H9 (cell line): ENCODE measurements at regions not wholly inside any gene's neighbourhood (a gene's known extent, or its start where the extent isn't known, plus 50 kb on each side); places are given as distances from the start of the nearest gene placed in this dataset.
"Not testable (repeated sequence)": the region's sequence is repeated elsewhere in the genome, so short reads cannot be mapped to it uniquely, and the experiment has no call there.

ENCODE experiments used
- DNase-seq: peaks from one replicate; pipeline ENCODE4 v3.0.0-alpha.2; 2017
- H2AFZ ChIP-seq: one replicate; pipeline ENCODE4 v1.6.1; 2013; ENCODE audit warnings: mild to moderate bottlenecking, low read length, control low read depth, moderate library complexity
- H2AK5ac ChIP-seq: 2 replicates; pipeline ENCODE4 v1.6.1; 2013; ENCODE audit warnings: low read length, control low read depth, mixed read lengths; ENCODE audit not compliant: insufficient read length
- H2BK120ac ChIP-seq: one replicate; pipeline ENCODE4 v1.6.1; 2013; ENCODE audit warnings: low read depth, mild to moderate bottlenecking, low read length, control low read depth, inconsistent platforms; ENCODE audit not compliant: poor library complexity, severe bottlenecking
- H2BK12ac ChIP-seq: 2 replicates; pipeline ENCODE4 v1.6.1; 2013; ENCODE audit warnings: low read length, control low read depth, mixed read lengths, low read depth; ENCODE audit not compliant: insufficient read length
- H2BK15ac ChIP-seq: 2 replicates; pipeline ENCODE4 v1.6.1; 2013; ENCODE audit warnings: low read depth, low read length, control low read depth
- H2BK20ac ChIP-seq: one replicate; pipeline ENCODE4 v1.6.1; 2013; ENCODE audit warnings: low read depth, mild to moderate bottlenecking, low read length, control low read depth, inconsistent platforms; ENCODE audit not compliant: poor library complexity, severe bottlenecking
- H2BK5ac ChIP-seq: 2 replicates; pipeline ENCODE4 v1.6.1; 2013; ENCODE audit warnings: low read length, control low read depth, mixed read lengths; ENCODE audit not compliant: insufficient read length
- H3K14ac ChIP-seq: 2 replicates; pipeline ENCODE4 v1.6.1; 2013; ENCODE audit warnings: low read length, control low read depth; ENCODE audit not compliant: insufficient read depth
- H3K18ac ChIP-seq: 2 replicates; pipeline ENCODE4 v1.6.1; 2013; ENCODE audit warnings: low read depth, mild to moderate bottlenecking, mixed read lengths, low read length, control low read depth; ENCODE audit not compliant: insufficient read length
- H3K23ac ChIP-seq: 2 replicates; pipeline ENCODE4 v1.6.1; 2013; ENCODE audit warnings: low read length, control low read depth, mixed read lengths, low read depth; ENCODE audit not compliant: insufficient read length
- H3K23me2 ChIP-seq: 2 replicates; pipeline ENCODE4 v1.6.1; 2013; ENCODE audit warnings: low read depth, mild to moderate bottlenecking, mixed read lengths, low read length, control low read depth; ENCODE audit not compliant: insufficient read length, poor library complexity, severe bottlenecking
- H3K27ac ChIP-seq: 2 replicates; pipeline ENCODE4 v1.5.1; 2013; ENCODE audit warnings: low read length, control low read depth, mixed read lengths, low read depth; ENCODE audit not compliant: insufficient read length
- H3K27me3 ChIP-seq: 2 replicates; pipeline ENCODE4 v1.6.1; 2013; ENCODE audit warnings: low read length, control low read depth, inconsistent platforms; ENCODE audit not compliant: insufficient read depth
- H3K4ac ChIP-seq: 2 replicates; pipeline ENCODE4 v1.6.1; 2013; ENCODE audit warnings: low read depth, mild to moderate bottlenecking, control low read depth, inconsistent platforms, low read length, moderate library complexity
- H3K4me1 ChIP-seq: 2 replicates; pipeline ENCODE4 v1.6.1; 2013; ENCODE audit warnings: low read length, control low read depth, inconsistent platforms; ENCODE audit not compliant: insufficient read depth
- H3K4me2 ChIP-seq: 2 replicates; pipeline ENCODE4 v1.6.1; 2013; ENCODE audit warnings: low read length, control low read depth, mixed read lengths; ENCODE audit not compliant: insufficient read length, insufficient read depth
- H3K56ac ChIP-seq: 2 replicates; pipeline ENCODE4 v1.6.1; 2013; ENCODE audit warnings: low read depth, mild to moderate bottlenecking, mixed read lengths, low read length, control low read depth; ENCODE audit not compliant: insufficient read length
- H3K79me1 ChIP-seq: 2 replicates; pipeline ENCODE4 v1.6.1; 2013; ENCODE audit warnings: low read depth, mild to moderate bottlenecking, moderate library complexity, low read length, control low read depth, inconsistent platforms; ENCODE audit not compliant: insufficient read depth, poor library complexity, severe bottlenecking
- H3K79me2 ChIP-seq: 2 replicates; pipeline ENCODE4 v1.6.1; 2013; ENCODE audit warnings: low read length, control low read depth, inconsistent platforms; ENCODE audit not compliant: insufficient read depth
- H3K9ac ChIP-seq: 2 replicates; pipeline ENCODE4 v1.6.1; 2013; ENCODE audit warnings: low read length, control low read depth, mixed read lengths; ENCODE audit not compliant: insufficient read length; ENCODE audit errors: extremely low read depth
- H3K9me3 ChIP-seq: one replicate; pipeline ENCODE4 v1.6.1; 2013; ENCODE audit warnings: low read depth, low read length, inconsistent platforms; ENCODE audit not compliant: control insufficient read depth
- H3T11ph ChIP-seq: one replicate; pipeline ENCODE4 v1.6.1; 2013; ENCODE audit warnings: mild to moderate bottlenecking, low read length, control low read depth, inconsistent platforms
- H4K20me1 ChIP-seq: one replicate; pipeline ENCODE4 v1.6.1; 2013; ENCODE audit not compliant: control insufficient read depth, insufficient read length, insufficient read depth
- H4K5ac ChIP-seq: 2 replicates; pipeline ENCODE4 v1.6.1; 2013; ENCODE audit warnings: low read depth, mild to moderate bottlenecking, mixed read lengths, low read length, control low read depth; ENCODE audit not compliant: insufficient read length
- H4K8ac ChIP-seq: replicated peaks from 2 replicates; pipeline ENCODE4 v1.6.1; 2013; ENCODE audit warnings: low read length, control low read depth, mixed read lengths, low read depth; ENCODE audit not compliant: insufficient read length
- H4K91ac ChIP-seq: 2 replicates; pipeline ENCODE4 v1.6.1; 2013; ENCODE audit warnings: low read depth, mild to moderate bottlenecking, moderate library complexity, mixed read lengths, low read length, control low read depth; ENCODE audit not compliant: insufficient read length
- H3K27ac Mint-ChIP-seq, 3 experiments: 2 replicates in 2 of 3; 3 replicates in 1 of 3; pipeline ENCODE4 v1.8.0; 2020 to 2021; ENCODE audit warnings: mixed read lengths in 3 of 3, mild to moderate bottlenecking in 1 of 3, moderate library complexity in 1 of 3
- H3K27me3 Mint-ChIP-seq: 2 replicates; pipeline ENCODE4 v1.8.0; 2021; ENCODE audit warnings: low read depth, mild to moderate bottlenecking, moderate library complexity, mixed read lengths
- H3K36me3 Mint-ChIP-seq, 3 experiments: 2 replicates in 2 of 3; 3 replicates in 1 of 3; pipeline ENCODE4 v1.8.0; 2020 to 2021; ENCODE audit warnings: low read depth in 3 of 3, mixed read lengths in 3 of 3; ENCODE audit not compliant: insufficient read depth in 1 of 3
- H3K4me1 Mint-ChIP-seq, 2 experiments: 2 replicates each; pipeline ENCODE4 v1.8.0; 2020; ENCODE audit warnings: mixed read lengths in 2 of 2
- H3K4me3 Mint-ChIP-seq, 2 experiments: 2 replicates in 1 of 2; 3 replicates in 1 of 2; pipeline ENCODE4 v1.8.0; 2020 to 2021; ENCODE audit warnings: mild to moderate bottlenecking in 2 of 2, mixed read lengths in 2 of 2, moderate library complexity in 1 of 2
- H3K9me3 Mint-ChIP-seq, 2 experiments: 2 replicates in 1 of 2; 3 replicates in 1 of 2; pipeline ENCODE4 v1.8.0; 2020; ENCODE audit warnings: mild to moderate bottlenecking in 2 of 2, mixed read lengths in 2 of 2, moderate library complexity in 1 of 2
- WGBS: extraction: QIAGEN DNeasy Blood & Tissue Kit; methylation state at CpG from one replicate; pipeline ENCODE4 v1.1.7; 2013; ENCODE audit warnings: missing lambda C conversion rate, low lambda C conversion rate, mixed read lengths; ENCODE audit not compliant: insufficient read length; ENCODE audit errors: extremely low coverage; 5-methylcytosine and 5-hydroxymethylcytosine counted together

DNA sequence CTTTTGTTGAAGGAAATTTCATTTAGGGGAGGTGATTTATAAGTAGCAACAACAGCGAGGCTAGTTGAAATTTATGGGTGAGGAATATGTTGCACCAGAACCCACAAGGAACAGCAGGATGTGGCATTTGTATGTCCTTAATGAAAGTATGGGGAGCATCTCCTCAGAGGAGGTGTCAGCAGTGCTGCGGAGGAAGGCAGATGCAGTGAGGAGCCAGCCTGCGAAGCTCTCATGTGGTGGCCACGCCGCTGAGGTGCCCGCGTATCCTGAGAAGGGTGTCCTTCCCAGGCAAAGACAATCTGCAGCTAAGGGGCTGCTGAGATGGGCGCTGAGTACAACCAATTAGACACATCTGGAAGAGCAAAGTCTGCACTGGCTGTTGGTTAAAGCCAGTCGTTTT is 60.8 kb downstream of the OR4M2 start:
- H3K27me3 ChIP-seq, H3K9ac ChIP-seq: not testable (repeated sequence)

GRCh38 chr15:22148109-22148508 is 67.8 kb downstream of the OR4M2 start:
- H2BK120ac ChIP-seq, H3K9me3 ChIP-seq, H2BK15ac ChIP-seq, H3K4me1 ChIP-seq, DNase-seq, H4K20me1 ChIP-seq, H2BK20ac ChIP-seq, H3K56ac ChIP-seq, H3K4me3 Mint-ChIP-seq, H3T11ph ChIP-seq, H4K91ac ChIP-seq, H3K27me3 Mint-ChIP-seq, H4K8ac ChIP-seq, H3K79me2 ChIP-seq, H3K27ac Mint-ChIP-seq, H3K27ac ChIP-seq, H3K18ac ChIP-seq, H4K5ac ChIP-seq, H2AFZ ChIP-seq, H3K23ac ChIP-seq, H3K79me1 ChIP-seq, H3K23me2 ChIP-seq, H3K9ac ChIP-seq, H3K4me2 ChIP-seq, H3K27me3 ChIP-seq, H3K4ac ChIP-seq, H2BK12ac ChIP-seq, H3K4me1 Mint-ChIP-seq, H3K14ac ChIP-seq, H2AK5ac ChIP-seq, H3K9me3 Mint-ChIP-seq, H3K36me3 Mint-ChIP-seq, H2BK5ac ChIP-seq: not testable (repeated sequence)
- no CpG with 5 or more reads among the region's 7 CpGs for WGBS

More for the DNA sequence above, 60.8 kb downstream of the OR4M2 start:
- H3K27ac Mint-ChIP-seq, H2BK120ac ChIP-seq, H2AFZ ChIP-seq, H3K36me3 Mint-ChIP-seq, H3K27me3 Mint-ChIP-seq, H3K23ac ChIP-seq, H3K23me2 ChIP-seq, H2BK20ac ChIP-seq, H3K14ac ChIP-seq, H3K9me3 Mint-ChIP-seq, H4K20me1 ChIP-seq, H2BK5ac ChIP-seq, H4K91ac ChIP-seq, H3K4me1 ChIP-seq, DNase-seq, H3K4me3 Mint-ChIP-seq, H3K4ac ChIP-seq, H4K5ac ChIP-seq, H3K4me1 Mint-ChIP-seq, H2AK5ac ChIP-seq, H3K18ac ChIP-seq, H3K79me1 ChIP-seq, H3K56ac ChIP-seq, H2BK15ac ChIP-seq, H3K4me2 ChIP-seq, H3K9me3 ChIP-seq, H3T11ph ChIP-seq, H3K79me2 ChIP-seq, H2BK12ac ChIP-seq, H4K8ac ChIP-seq, H3K27ac ChIP-seq: not testable (repeated sequence)
- no CpG with 5 or more reads among the region's 9 CpGs for WGBS
